Endothelial cell of umbilical vein (primary cell): ENCODE measurements at regions not wholly inside any gene's neighbourhood (a gene's known extent, or its start where the extent isn't known, plus 50 kb on each side); places are given as distances from the start of the nearest gene placed in this dataset.

Experiments used
- EZH2 ChIP-seq: IDR thresholded peaks from 2 replicates; pipeline ENCODE4 v1.6.1; 2012; ENCODE audit warnings: borderline replicate concordance, low read depth, mild to moderate bottlenecking, moderate library complexity, low read length, inconsistent platforms; ENCODE audit not compliant: severe bottlenecking
- FOS ChIP-seq: IDR thresholded peaks from 2 replicates; pipeline ENCODE4 v1.6.1; 2011; ENCODE audit warnings: mild to moderate bottlenecking, low read length, moderate library complexity, borderline replicate concordance; ENCODE audit not compliant: insufficient read depth
- JUN ChIP-seq: IDR thresholded peaks from 2 replicates; pipeline ENCODE4 v1.6.1; 2011; ENCODE audit warnings: borderline replicate concordance, low read depth; ENCODE audit not compliant: insufficient read length, insufficient read depth
- MYC ChIP-seq: IDR thresholded peaks from one replicate; pipeline ENCODE4 v1.6.1; 2011; ENCODE audit warnings: mild to moderate bottlenecking, low read depth, low read length
- POLR2A ChIP-seq: IDR thresholded peaks from 2 replicates; pipeline ENCODE4 v1.6.1; 2012; ENCODE audit warnings: low read depth, mild to moderate bottlenecking, control low read depth, low read length
- TF ChIP-seq, protein P1 (sequence below), 2 donors: IDR thresholded peaks; 1 replicate in 1 of 2; 2 replicates in 1 of 2; pipeline ENCODE4 v1.5.1; 2011; ENCODE audit warnings: low read length in 2 of 2, mild to moderate bottlenecking in 2 of 2, moderate library complexity in 2 of 2, control low read depth in 1 of 2, inconsistent platforms in 1 of 2, low read depth in 1 of 2; ENCODE audit not compliant: insufficient read depth in 1 of 2; ENCODE audit errors: extremely low read depth in 1 of 2
- TF ChIP-seq, protein P2 (sequence below): IDR thresholded peaks from 2 replicates; pipeline ENCODE4 v1.6.1; 2011; ENCODE audit not compliant: insufficient read depth, insufficient read length

DNA sequence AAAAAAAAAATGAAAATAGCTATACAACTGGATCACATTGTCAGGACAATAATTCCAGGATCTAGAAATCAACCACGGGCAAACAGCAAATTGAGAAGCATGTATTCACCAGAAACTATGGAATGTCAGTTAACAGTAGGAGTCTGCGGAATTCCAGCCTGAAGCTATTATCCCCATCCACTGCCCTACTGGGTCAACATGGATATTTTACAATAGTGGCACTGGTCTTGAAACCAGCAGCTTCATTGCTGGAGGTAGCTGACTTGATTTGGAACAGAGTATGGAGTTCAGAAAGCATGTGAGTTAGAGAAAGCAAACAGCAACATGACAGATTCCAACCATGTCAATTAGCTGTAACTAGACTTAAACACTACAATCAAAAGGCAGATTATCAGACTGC lies 55.7 kb upstream of the PDE1A start:
- TF ChIP-seq MYC (no peak), FOS (no peak), JUN (no peak), EZH2 (no peak), POLR2A (no peak)
- TF ChIP-seq, protein P1, sequence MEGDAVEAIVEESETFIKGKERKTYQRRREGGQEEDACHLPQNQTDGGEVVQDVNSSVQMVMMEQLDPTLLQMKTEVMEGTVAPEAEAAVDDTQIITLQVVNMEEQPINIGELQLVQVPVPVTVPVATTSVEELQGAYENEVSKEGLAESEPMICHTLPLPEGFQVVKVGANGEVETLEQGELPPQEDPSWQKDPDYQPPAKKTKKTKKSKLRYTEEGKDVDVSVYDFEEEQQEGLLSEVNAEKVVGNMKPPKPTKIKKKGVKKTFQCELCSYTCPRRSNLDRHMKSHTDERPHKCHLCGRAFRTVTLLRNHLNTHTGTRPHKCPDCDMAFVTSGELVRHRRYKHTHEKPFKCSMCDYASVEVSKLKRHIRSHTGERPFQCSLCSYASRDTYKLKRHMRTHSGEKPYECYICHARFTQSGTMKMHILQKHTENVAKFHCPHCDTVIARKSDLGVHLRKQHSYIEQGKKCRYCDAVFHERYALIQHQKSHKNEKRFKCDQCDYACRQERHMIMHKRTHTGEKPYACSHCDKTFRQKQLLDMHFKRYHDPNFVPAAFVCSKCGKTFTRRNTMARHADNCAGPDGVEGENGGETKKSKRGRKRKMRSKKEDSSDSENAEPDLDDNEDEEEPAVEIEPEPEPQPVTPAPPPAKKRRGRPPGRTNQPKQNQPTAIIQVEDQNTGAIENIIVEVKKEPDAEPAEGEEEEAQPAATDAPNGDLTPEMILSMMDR (IDR thresholded peaks at IDR 0.05; ENCODE audit: extremely low read depth in 1 of 2, insufficient read depth in 1 of 2, low read depth in 1 of 2, low read length in 2 of 2), result no peak
- TF ChIP-seq, protein P2, sequence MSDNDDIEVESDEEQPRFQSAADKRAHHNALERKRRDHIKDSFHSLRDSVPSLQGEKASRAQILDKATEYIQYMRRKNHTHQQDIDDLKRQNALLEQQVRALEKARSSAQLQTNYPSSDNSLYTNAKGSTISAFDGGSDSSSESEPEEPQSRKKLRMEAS, result no peak
